HTR-8/SVneo (cell line): ENCODE measurements at regions not wholly inside any gene's neighbourhood (a gene's known extent, or its start where the extent isn't known, plus 50 kb on each side); places are given as distances from the start of the nearest gene placed in this dataset.
"Not testable (repeated sequence)": the region's sequence is repeated elsewhere in the genome, so short reads cannot be mapped to it uniquely, and the experiment has no call there.

ENCODE experiments used
- DNase-seq: peaks from one replicate; pipeline ENCODE4 v3.0.0; 2011; ENCODE audit warnings: low spot score, mixed read lengths; ENCODE audit not compliant: insufficient read length
- FAIRE-seq: peaks from 2 replicates; lab custom pipeline; 2011; peaks lifted over from hg19 to GRCh38; lab: Jason Lieb, UNC

GRCh38 chr16:7278636-7279035 is 54.0 kb upstream of the RBFOX1 start:
- FAIRE-seq, result no peak
- DNase-seq, result no peak

GRCh38 chr16:7272567-7273158 is 60.0 kb upstream of the RBFOX1 start:
- FAIRE-seq (no peak), DNase-seq (no peak)

GRCh38 chr16:7271486-7271885 is 61.2 kb upstream of the RBFOX1 start:
- DNase-seq, result no peak
- no peak for FAIRE-seq

GRCh38 chr16:7270823-7271222 is 61.8 kb upstream of the RBFOX1 start:
- FAIRE-seq (no peak), DNase-seq (no peak)

- no peak for DNase-seq
- no peak for FAIRE-seq
These were observed 62.6 kb upstream of the RBFOX1 start for GRCh38 chr16:7270006-7270405.

- FAIRE-seq (no peak), DNase-seq (no peak)
These were observed 64.5 kb upstream of the RBFOX1 start for GRCh38 chr16:7268182-7268581.

GRCh38 chr16:7257016-7257415 is 75.6 kb upstream of the RBFOX1 start:
- DNase-seq, result no peak
- no peak for FAIRE-seq

GRCh38 chr16:7246578-7246977 is 86.1 kb upstream of the RBFOX1 start:
- DNase-seq (no peak), FAIRE-seq (no peak)

DNA sequence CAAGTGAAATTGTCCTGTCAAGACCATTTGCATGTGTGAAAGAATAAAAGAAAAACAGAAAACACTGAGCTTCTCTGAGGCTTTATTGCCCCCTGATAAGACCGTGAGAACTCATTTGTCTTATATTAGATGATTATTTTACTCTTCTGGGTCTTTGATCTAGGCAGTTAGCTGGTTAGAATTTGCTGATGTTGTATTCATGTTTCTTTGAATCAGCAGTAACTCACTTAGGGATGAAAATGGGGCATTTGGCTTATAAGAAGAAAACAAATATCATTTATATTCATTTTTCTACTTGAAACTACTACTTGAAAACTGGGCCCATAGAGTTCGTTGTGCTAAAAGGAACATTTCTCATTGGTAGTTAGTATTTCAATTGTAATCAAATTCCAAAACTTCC is 93.1 kb upstream of the RBFOX1 start:
- DNase-seq (no peak), FAIRE-seq (no peak)

GRCh38 chr16:7236824-7237410 is 95.7 kb upstream of the RBFOX1 start:
- DNase-seq (no peak), FAIRE-seq (no peak)

GRCh38 chr16:7233975-7234374 is 98.7 kb upstream of the RBFOX1 start:
- DNase-seq, result no peak
- FAIRE-seq, result no peak

DNA sequence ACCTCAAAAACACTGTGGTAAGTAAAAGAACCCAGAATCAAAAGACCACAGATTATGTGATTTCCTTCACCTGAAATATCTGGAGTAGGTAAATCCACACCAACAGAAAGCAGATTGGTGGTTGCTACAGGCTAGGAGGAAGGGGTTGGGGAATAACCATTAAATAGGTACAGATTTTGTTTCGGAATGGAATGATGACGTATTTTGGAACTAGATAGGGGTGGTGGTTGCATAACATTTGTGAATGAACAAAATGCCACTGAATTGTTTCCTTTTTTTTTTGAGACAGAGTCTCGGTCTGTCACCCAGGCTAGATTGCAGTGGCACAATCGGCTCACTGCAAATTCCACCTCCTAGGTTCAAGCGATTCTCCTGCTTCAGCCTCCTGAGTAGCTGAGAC is 100.9 kb upstream of the RBFOX1 start:
- no peak for FAIRE-seq
- DNase-seq, result no peak

GRCh38 chr16:7229433-7230218 is 103.0 kb upstream of the RBFOX1 start:
- FAIRE-seq, DNase-seq: not testable (repeated sequence)

DNA sequence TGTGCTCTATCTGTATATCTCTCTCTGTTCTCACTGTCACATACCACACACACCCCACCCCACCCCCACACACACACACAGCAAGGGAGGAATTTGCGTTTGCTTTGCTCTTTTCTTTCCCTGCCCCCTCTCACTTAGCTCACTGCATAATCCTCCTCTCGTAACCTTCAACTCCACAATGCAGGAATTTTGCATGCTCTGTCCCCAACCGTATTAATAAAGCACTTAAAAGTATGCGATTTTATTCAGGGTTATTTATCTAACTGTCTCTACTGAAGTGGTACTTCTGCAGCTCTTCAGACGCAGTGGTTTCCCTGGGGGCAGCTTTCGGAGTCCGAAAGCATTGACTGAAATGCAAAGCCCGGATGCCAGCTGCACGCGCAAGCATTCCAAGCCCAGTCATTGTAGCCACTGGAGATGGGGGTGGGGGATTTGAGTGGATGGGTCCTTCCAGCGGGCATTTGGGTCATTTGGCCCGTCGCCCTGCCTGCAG is 105.4 kb upstream of the RBFOX1 start:
- DNase-seq (no peak), FAIRE-seq (no peak)

DNA sequence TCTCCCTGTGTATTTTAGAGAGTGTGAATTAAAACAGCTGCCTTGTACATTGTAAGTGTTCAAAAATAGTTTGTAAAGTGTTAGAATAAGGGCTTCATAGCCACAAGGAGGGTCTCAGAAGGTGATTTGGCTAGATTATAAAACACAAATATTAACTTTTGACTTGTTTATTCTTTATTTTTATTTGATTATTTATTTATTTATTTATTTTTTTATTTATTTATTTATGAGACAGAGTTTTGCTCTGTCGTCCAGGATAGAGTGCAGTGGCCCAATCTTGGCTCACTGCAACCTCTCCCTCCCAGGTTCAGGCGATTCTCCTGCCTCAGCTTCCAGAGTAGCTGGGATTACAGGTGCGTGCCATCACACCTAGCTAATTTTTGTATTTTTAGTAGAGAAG is 111.5 kb upstream of the RBFOX1 start:
- FAIRE-seq (no peak), DNase-seq (no peak)

- no peak for DNase-seq
- FAIRE-seq, result no peak
These were observed 113.7 kb upstream of the RBFOX1 start for GRCh38 chr16:7218936-7219335.

GRCh38 chr16:7217797-7218196 is 114.8 kb upstream of the RBFOX1 start:
- DNase-seq (no peak), FAIRE-seq (peak; percentile 69)

DNA sequence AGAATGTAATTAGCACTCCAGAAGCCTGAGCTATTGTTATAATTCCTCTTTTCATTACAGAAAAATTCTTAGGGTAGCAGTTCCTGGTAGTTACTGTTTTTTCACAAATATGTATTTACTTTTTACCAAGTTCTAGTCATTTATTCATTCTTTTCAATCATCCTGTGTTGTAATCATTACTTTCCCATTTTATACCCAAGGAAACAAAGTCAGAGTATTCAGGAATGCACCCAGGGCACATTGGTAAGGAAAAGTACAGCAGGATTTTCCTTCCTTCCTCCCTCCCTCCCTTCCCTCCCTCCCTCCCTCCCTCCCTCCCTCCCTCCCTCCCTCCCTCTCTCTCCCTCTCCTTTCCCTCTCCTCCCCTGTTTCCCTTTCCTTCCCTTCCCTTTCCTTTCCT is 115.9 kb upstream of the RBFOX1 start:
- FAIRE-seq, result no peak

DNA sequence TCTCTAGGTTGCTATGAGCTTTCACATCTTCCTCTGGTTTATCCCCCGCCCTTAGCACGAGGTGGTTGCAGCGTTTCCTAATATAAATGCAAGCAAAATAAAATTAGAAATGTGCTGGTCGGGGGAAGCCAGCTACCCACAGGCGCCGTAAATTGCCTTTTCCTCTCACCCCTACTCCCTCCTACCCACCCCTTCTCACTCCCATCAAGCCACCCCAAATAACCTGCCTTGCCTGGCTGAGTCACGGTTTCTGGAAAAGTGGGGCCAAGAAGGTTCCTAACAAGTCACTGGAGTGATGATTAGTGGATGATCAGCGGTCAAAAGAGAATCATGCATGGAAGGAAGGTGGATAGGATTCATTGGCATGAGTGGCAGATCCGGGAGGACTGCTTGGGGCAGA is 120.9 kb upstream of the RBFOX1 start:
- FAIRE-seq (no peak), DNase-seq (no peak)

More for the DNA sequence above, 115.9 kb upstream of the RBFOX1 start:
- DNase-seq, result no peak

DNA sequence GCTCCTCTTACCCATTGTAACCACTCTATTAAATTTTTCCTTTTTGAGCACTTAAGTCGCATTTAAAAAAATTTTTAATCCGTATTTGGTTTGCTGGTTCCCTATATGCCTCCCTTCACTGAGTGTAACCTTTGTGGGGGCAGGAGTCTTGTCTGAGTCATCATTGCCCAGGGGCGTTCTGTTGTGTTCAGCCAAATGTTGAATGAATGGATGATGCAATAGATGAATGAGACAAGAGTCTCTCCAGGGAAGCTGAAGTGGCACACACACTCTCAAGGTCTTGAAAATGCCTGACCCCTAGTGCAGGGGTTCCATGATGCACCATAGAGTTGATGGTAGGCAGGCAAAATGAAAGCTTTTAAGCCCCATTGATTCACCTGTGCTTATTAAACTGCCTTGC is 123.0 kb upstream of the RBFOX1 start:
- no peak for FAIRE-seq
- no peak for DNase-seq

GRCh38 chr16:7206469-7206868 is 126.2 kb upstream of the RBFOX1 start:
- FAIRE-seq (no peak), DNase-seq (no peak)
